Uterus (tissue), 2 donors: ENCODE measurements at regions not wholly inside any gene's neighbourhood (a gene's known extent, or its start where the extent isn't known, plus 50 kb on each side); places are given as distances from the start of the nearest gene placed in this dataset.

Source experiments
- CTCF ChIP-seq, 4 experiments: fragments of 200-600 bp in 2 of 4; fragments of 450-650 bp in 2 of 4; sonication (generic) in 2 of 4; IDR thresholded peaks; one replicate each; pipeline ENCODE4 v1.5.1; 2016 to 2019; ENCODE audit warnings: antibody characterized with exemption in 4 of 4, mild to moderate bottlenecking in 2 of 4, moderate library complexity in 1 of 4
- POLR2A ChIP-seq, 2 donors: fragments of 450-650 bp; IDR thresholded peaks; one replicate each; pipeline ENCODE4 v1.6.1; 2016; ENCODE audit warnings: antibody characterized with exemption in 2 of 2, mild to moderate bottlenecking in 1 of 2, moderate library complexity in 1 of 2

GRCh38 chrX:138037548-138037947 is 471.6 kb downstream of the ZIC3 start:
- TF ChIP-seq CTCF (IDR thresholded peaks at IDR 0.05) (no peak), POLR2A (IDR thresholded peaks at IDR 0.05) (no peak)
